CD4-positive, alpha-beta T cell (primary cell): ENCODE measurements at regions not wholly inside any gene's neighbourhood (a gene's known extent, or its start where the extent isn't known, plus 50 kb on each side); places are given as distances from the start of the nearest gene placed in this dataset.

ENCODE experiments used
- ATAC-seq: fragments of 200-7000 bp; cut with Tn5 transposase; one replicate; pipeline ENCODE4 v1.10.0; 2022; ENCODE audit warnings: mild to moderate bottlenecking; ENCODE audit not compliant: poor library complexity
- CTCF ChIA-PET: fragments of 350-600 bp; sonication (Branson Sonifier 250); formaldehyde crosslinking; loops from one replicate; lab custom pipeline; 2021; ENCODE audit warnings: antibody characterized with exemption, inconsistent platforms; lab: Charles Lee
- POLR2A ChIA-PET: fragments of 350-600 bp; sonication (Branson Sonifier 250); formaldehyde crosslinking; loops from one replicate; lab custom pipeline; 2021; ENCODE audit warnings: antibody characterized with exemption, inconsistent platforms; lab: Charles Lee
- DNase-seq, 14 experiments: peaks; one replicate each; pipeline ENCODE4 v3.0.0-alpha.2; 2013 to 2020; ENCODE audit warnings: mixed read lengths in 2 of 14
- H3K27ac ChIP-seq, 2 donors: one replicate each; pipeline versions ENCODE4 v1.5.1 to v1.7.0; 2013; ENCODE audit warnings: low read length in 2 of 2, low read depth in 1 of 2, mild to moderate bottlenecking in 1 of 2
- H3K27me3 ChIP-seq, 2 experiments: 1 replicate in 1 of 2; 2 replicates in 1 of 2; pipeline versions ENCODE4 v1.6.1 to v1.7.0; 2013; ENCODE audit warnings: low read length in 2 of 2, control low read depth in 1 of 2, mild to moderate bottlenecking in 1 of 2, moderate library complexity in 1 of 2; ENCODE audit not compliant: insufficient read depth in 2 of 2, control insufficient read depth in 1 of 2
- H3K36me3 ChIP-seq: one replicate; pipeline ENCODE4 v1.6.1; 2013; ENCODE audit warnings: low read length, control low read depth; ENCODE audit not compliant: insufficient read depth
- H3K4me1 ChIP-seq: one replicate; pipeline ENCODE4 v1.6.1; 2013; ENCODE audit warnings: low read length, control low read depth; ENCODE audit not compliant: insufficient read depth
- H3K4me3 ChIP-seq: one replicate; pipeline ENCODE4 v1.5.1; 2013; ENCODE audit warnings: mild to moderate bottlenecking, low read length, moderate library complexity
- H3K9me3 ChIP-seq, 2 experiments: 1 replicate in 1 of 2; 2 replicates in 1 of 2; pipeline versions ENCODE4 v1.6.1 to v1.7.0; 2013; ENCODE audit warnings: low read length in 2 of 2, mild to moderate bottlenecking in 2 of 2, control low read depth in 1 of 2, moderate library complexity in 1 of 2; ENCODE audit not compliant: control insufficient read depth in 1 of 2, insufficient read depth in 1 of 2
- H3K27ac Mint-ChIP-seq: one replicate; pipeline ENCODE4 v1.8.0; 2020; ENCODE audit warnings: mixed read lengths
- H3K27me3 Mint-ChIP-seq: one replicate; pipeline ENCODE4 v1.8.0; 2021; ENCODE audit warnings: mixed read lengths
- H3K36me3 Mint-ChIP-seq: one replicate; pipeline ENCODE4 v1.8.0; 2021; ENCODE audit warnings: low read depth, mixed read lengths
- H3K4me1 Mint-ChIP-seq: one replicate; pipeline ENCODE4 v1.8.0; 2021; ENCODE audit warnings: low read depth, mixed read lengths
- H3K4me3 Mint-ChIP-seq: one replicate; pipeline ENCODE4 v1.8.0; 2020; ENCODE audit warnings: mild to moderate bottlenecking, mixed read lengths
- H3K9me3 Mint-ChIP-seq: one replicate; pipeline ENCODE4 v1.8.0; 2020; ENCODE audit warnings: mixed read lengths
- intact Hi-C, 2 experiments: fragments of 100-400 bp; cut with DNase I in 1 of 2; cut with micrococcal nuclease in 1 of 2; formaldehyde crosslinking; loops; one replicate each; pipeline versions ENCODE4 v1.15.1 to v1.9.0; 2023 to 2025; cut with DNase I, micrococcal nuclease
- TF ChIP-seq, protein P1 (sequence below): fragments of 200-600 bp; IDR thresholded peaks from one replicate; pipeline ENCODE4 v1.8.0; 2022; ENCODE audit warnings: antibody characterized with exemption, mild to moderate bottlenecking

DNA sequence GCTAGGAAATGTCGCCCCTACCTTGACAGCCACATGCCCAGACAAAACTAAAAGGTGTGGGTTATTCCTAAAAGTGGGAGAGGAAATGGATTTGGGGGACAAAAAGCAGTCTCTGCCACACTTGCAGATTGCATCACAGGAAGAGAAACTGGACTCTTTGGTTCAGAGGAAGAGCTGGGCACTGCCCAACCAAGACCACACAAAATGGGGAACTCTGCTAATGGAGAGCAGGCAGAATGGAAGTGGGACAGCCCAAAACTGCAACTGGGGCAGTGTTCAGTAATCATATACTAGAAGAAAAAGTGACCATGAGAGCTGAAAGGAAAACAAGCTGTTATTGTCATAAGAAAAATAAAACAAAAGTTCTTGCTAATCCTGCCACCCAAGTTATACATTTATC lies 138.9 kb upstream of the FRMD4B start:
- DNase-seq (no peak), ATAC-seq (no peak)
- POLR2A ChIA-PET: no interaction called here
- Histone ChIP-seq H3K4me1 (no peaks in the 10 kb centered on the region), H3K27ac (no peak overlapping the region), H3K36me3 (no peaks in the 10 kb centered on the region), H3K27me3 (no peaks in the 10 kb centered on the region), H3K9me3 (peaks cover 0 to 4% of the 10 kb centered on the region in 2 experiments), H3K4me3 (no peak overlapping the region)
- TF ChIP-seq, protein P1, sequence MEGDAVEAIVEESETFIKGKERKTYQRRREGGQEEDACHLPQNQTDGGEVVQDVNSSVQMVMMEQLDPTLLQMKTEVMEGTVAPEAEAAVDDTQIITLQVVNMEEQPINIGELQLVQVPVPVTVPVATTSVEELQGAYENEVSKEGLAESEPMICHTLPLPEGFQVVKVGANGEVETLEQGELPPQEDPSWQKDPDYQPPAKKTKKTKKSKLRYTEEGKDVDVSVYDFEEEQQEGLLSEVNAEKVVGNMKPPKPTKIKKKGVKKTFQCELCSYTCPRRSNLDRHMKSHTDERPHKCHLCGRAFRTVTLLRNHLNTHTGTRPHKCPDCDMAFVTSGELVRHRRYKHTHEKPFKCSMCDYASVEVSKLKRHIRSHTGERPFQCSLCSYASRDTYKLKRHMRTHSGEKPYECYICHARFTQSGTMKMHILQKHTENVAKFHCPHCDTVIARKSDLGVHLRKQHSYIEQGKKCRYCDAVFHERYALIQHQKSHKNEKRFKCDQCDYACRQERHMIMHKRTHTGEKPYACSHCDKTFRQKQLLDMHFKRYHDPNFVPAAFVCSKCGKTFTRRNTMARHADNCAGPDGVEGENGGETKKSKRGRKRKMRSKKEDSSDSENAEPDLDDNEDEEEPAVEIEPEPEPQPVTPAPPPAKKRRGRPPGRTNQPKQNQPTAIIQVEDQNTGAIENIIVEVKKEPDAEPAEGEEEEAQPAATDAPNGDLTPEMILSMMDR: no peak
- Mint-ChIP-seq H3K4me3 (no peak overlapping the region), H3K4me1 (no peaks in the 10 kb centered on the region), H3K36me3 (no peaks in the 10 kb centered on the region), H3K27ac (no peak overlapping the region), H3K27me3 (peaks cover 7% of the 10 kb centered on the region), H3K9me3 (no peaks in the 10 kb centered on the region)
- intact Hi-C loops: no loop called here
- CTCF ChIA-PET: no interaction called here

DNA sequence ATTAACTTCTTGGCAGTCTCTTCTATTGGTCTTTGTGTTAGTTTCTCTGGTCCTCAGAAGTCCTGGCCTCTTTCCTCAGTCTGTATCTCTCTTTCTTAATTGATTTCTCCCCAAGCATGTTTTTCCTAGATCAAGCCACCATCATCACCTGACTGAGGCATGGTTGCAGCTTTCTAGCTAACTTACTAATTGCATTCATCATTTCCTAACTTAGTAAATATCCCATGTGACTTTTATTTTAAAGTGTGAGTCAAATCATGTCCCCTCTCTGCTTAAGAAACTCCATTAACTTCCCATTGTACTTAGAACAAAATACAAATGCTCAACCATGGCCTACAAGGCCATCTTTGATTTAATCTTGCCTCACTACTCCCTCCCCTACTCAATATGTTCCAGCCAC lies 135.4 kb upstream of the FRMD4B start:
- H3K9me3 ChIP-seq: peaks cover 0 to 4% of the 10 kb centered on the region in 2 experiments
- TF ChIP-seq, protein P1: no peak
- Mint-ChIP-seq H3K36me3 (no peaks in the 10 kb centered on the region), H3K4me3 (no peak overlapping the region), H3K9me3 (no peaks in the 10 kb centered on the region), H3K4me1 (no peaks in the 10 kb centered on the region), H3K27ac (no peak overlapping the region), H3K27me3 (peaks cover 7% of the 10 kb centered on the region)
- H3K36me3 ChIP-seq: no peaks in the 10 kb centered on the region
- H3K4me3 ChIP-seq: no peak overlapping the region
- no peak for ATAC-seq
- POLR2A ChIA-PET: no interaction called here
- no peak for DNase-seq
- no peaks in the 10 kb centered on the region for H3K27me3 ChIP-seq
- H3K4me1 ChIP-seq: no peaks in the 10 kb centered on the region
- intact Hi-C loops: no loop called here
- no peak overlapping the region for H3K27ac ChIP-seq
- CTCF ChIA-PET: no interaction called here

- no peak overlapping the region for H3K27ac Mint-ChIP-seq
- Histone ChIP-seq H3K4me1 (no peaks in the 10 kb centered on the region), H3K4me3 (no peak overlapping the region), H3K9me3 (peaks cover 0 to 3% of the 10 kb centered on the region in 2 experiments), H3K36me3 (no peaks in the 10 kb centered on the region), H3K27me3 (peaks cover 0 to 5% of the 10 kb centered on the region in 2 experiments), H3K27ac (no peak overlapping the region)
- CTCF ChIA-PET: interaction anchor here (1.0 kb wide), 1 partner anchor 10 kb away, joined by 3 read pairs; no protein-coding TSS in a partner anchor
- TF ChIP-seq, protein P1: no peak
- no peaks in the 10 kb centered on the region for H3K36me3 Mint-ChIP-seq
- intact Hi-C loops: no loop called here
- H3K9me3 Mint-ChIP-seq: peaks cover 2% of the 10 kb centered on the region
- no peak overlapping the region for H3K4me3 Mint-ChIP-seq
- peaks cover 12% of the 10 kb centered on the region for H3K27me3 Mint-ChIP-seq
- ATAC-seq (no peak), DNase-seq (no peak)
- POLR2A ChIA-PET: no interaction called here
- no peaks in the 10 kb centered on the region for H3K4me1 Mint-ChIP-seq
Observed at GRCh38 chr3:69511361-69511760, 125.5 kb upstream of the FRMD4B start.
